IMR-90 (cell line): ENCODE measurements at regions not wholly inside any gene's neighbourhood (a gene's known extent, or its start where the extent isn't known, plus 50 kb on each side); places are given as distances from the start of the nearest gene placed in this dataset.

Source experiments
- ATAC-seq: fragments of 200-7000 bp; cut with Tn5 transposase; 2 replicates; pipeline ENCODE4 v1.9.1; 2020; ENCODE audit warnings: low read depth, mild to moderate bottlenecking, moderate library complexity
- BruUV-seq: library from RNA; stranded (reverse); fragments of 400-500 nt; replicated peaks from 2 replicates; lab custom pipeline; 2021; lab: Mats Ljungman, UMichigan
- CTCF ChIA-PET: fragments of 300-600 bp; formaldehyde crosslinking; extraction: SDS; loops from one replicate; lab custom pipeline; 2021; ENCODE audit warnings: antibody characterized with exemption; lab: Yijun Ruan, JAX
- POLR2A ChIA-PET: fragments of 300-600 bp; sonication (Branson Sonifier 250); formaldehyde crosslinking; loops from one replicate; lab custom pipeline; 2022; ENCODE audit warnings: antibody characterized with exemption; ENCODE audit not compliant: unreplicated experiment; lab: Charles Lee
- DNase-seq: peaks from one replicate; pipeline ENCODE4 v3.0.0; 2013
- H2AFZ ChIP-seq: replicated peaks from 2 replicates; pipeline ENCODE3; 2013; ENCODE audit warnings: low read length, mild to moderate bottlenecking; ENCODE audit not compliant: poor library complexity
- H2AK5ac ChIP-seq: 2 replicates; pipeline ENCODE4 v1.6.1; 2013; ENCODE audit warnings: low read depth, low read length, inconsistent platforms
- H2AK9ac ChIP-seq: replicated peaks from 2 replicates; pipeline ENCODE3; 2013; ENCODE audit warnings: mild to moderate bottlenecking, low read depth, low read length, moderate library complexity; ENCODE audit not compliant: poor library complexity
- H2BK120ac ChIP-seq: 2 replicates; pipeline ENCODE4 v1.6.1; 2013; ENCODE audit warnings: low read depth, low read length, inconsistent platforms
- H2BK15ac ChIP-seq: 3 replicates; pipeline ENCODE4 v1.6.1; 2013; ENCODE audit warnings: low read depth, low read length, inconsistent platforms
- H2BK20ac ChIP-seq: 2 replicates; pipeline ENCODE4 v1.6.1; 2013; ENCODE audit warnings: low read depth, mild to moderate bottlenecking, inconsistent platforms, low read length, moderate library complexity
- H2BK5ac ChIP-seq: 2 replicates; pipeline ENCODE4 v1.6.1; 2013; ENCODE audit warnings: mild to moderate bottlenecking, low read depth, low read length, inconsistent platforms; ENCODE audit not compliant: poor library complexity, severe bottlenecking
- H3K14ac ChIP-seq: replicated peaks from 2 replicates; pipeline ENCODE4 v1.6.1; 2013; ENCODE audit warnings: low read depth, low read length, inconsistent platforms
- H3K18ac ChIP-seq: 2 replicates; pipeline ENCODE4 v1.6.1; 2013; ENCODE audit warnings: low read depth, low read length, control low read depth
- H3K23ac ChIP-seq: 2 replicates; pipeline ENCODE4 v1.6.1; 2013; ENCODE audit warnings: low read depth, low read length, inconsistent platforms
- H3K27ac ChIP-seq: 2 replicates; pipeline ENCODE4 v1.5.1; 2013; ENCODE audit warnings: mild to moderate bottlenecking, control low read depth, low read length; ENCODE audit not compliant: insufficient read depth
- H3K27me3 ChIP-seq: 2 replicates; pipeline ENCODE4 v1.6.1; 2013; ENCODE audit warnings: low read length; ENCODE audit not compliant: control insufficient read depth, insufficient read depth
- H3K36me3 ChIP-seq: 2 replicates; pipeline ENCODE4 v1.6.1; 2013; ENCODE audit warnings: low read length, mixed read lengths; ENCODE audit not compliant: control insufficient read depth, insufficient read depth
- H3K4ac ChIP-seq: 2 replicates; pipeline ENCODE4 v1.6.1; 2013; ENCODE audit warnings: low read depth, low read length, inconsistent platforms
- H3K4me1 ChIP-seq: 2 replicates; pipeline ENCODE4 v1.6.1; 2013; ENCODE audit warnings: low read length, mixed read lengths; ENCODE audit not compliant: control insufficient read depth, insufficient read depth
- H3K4me2 ChIP-seq: 2 replicates; pipeline ENCODE4 v1.6.1; 2013; ENCODE audit warnings: low read depth, mild to moderate bottlenecking, control low read depth, low read length, moderate library complexity
- H3K4me3 ChIP-seq: 2 replicates; pipeline ENCODE4 v1.5.1; 2013; ENCODE audit warnings: low read depth, mild to moderate bottlenecking, control low read depth, low read length, moderate library complexity; ENCODE audit not compliant: insufficient read depth
- H3K56ac ChIP-seq: 2 replicates; pipeline ENCODE4 v1.6.1; 2013; ENCODE audit warnings: low read length, inconsistent platforms; ENCODE audit not compliant: insufficient read depth; ENCODE audit errors: extremely low read depth
- H3K79me1 ChIP-seq, 2 experiments: 2 replicates each; pipeline ENCODE4 v1.6.1; 2013; ENCODE audit warnings: low read length in 2 of 2, inconsistent platforms in 1 of 2, low read depth in 1 of 2
- H3K9ac ChIP-seq: 2 replicates; pipeline ENCODE4 v1.6.1; 2013; ENCODE audit warnings: low read depth, low read length, control low read depth
- H3K9me1 ChIP-seq: 2 replicates; pipeline ENCODE4 v1.6.1; 2013; ENCODE audit warnings: low read length, inconsistent platforms; ENCODE audit not compliant: insufficient read depth
- H3K9me3 ChIP-seq: 2 replicates; pipeline ENCODE4 v1.6.1; 2013; ENCODE audit warnings: low read length; ENCODE audit not compliant: control insufficient read depth, insufficient read depth
- H4K20me1 ChIP-seq: 2 replicates; pipeline ENCODE4 v1.6.1; 2013; ENCODE audit warnings: low read length, inconsistent platforms; ENCODE audit not compliant: insufficient read depth
- H4K5ac ChIP-seq: 2 replicates; pipeline ENCODE4 v1.6.1; 2013; ENCODE audit warnings: mild to moderate bottlenecking, low read depth, low read length, control low read depth
- H4K8ac ChIP-seq, 2 experiments: 2 replicates each; pipeline ENCODE4 v1.6.1; 2013; ENCODE audit warnings: low read depth in 2 of 2, low read length in 2 of 2, control low read depth in 1 of 2, inconsistent platforms in 1 of 2
- H4K91ac ChIP-seq: 2 replicates; pipeline ENCODE4 v1.6.1; 2013; ENCODE audit warnings: low read depth, low read length, inconsistent platforms; ENCODE audit not compliant: insufficient read depth
- BHLHE40 ChIP-seq: fragments of 150-350 bp; IDR thresholded peaks from 2 replicates; pipeline ENCODE4 v1.6.1; 2016; ENCODE audit warnings: mild to moderate bottlenecking, low read depth, low read length
- CEBPB ChIP-seq: IDR thresholded peaks from 2 replicates; pipeline ENCODE4 v1.6.1; 2012; ENCODE audit warnings: low read depth, low read length, improper control_type of control experiment
- CHD1 ChIP-seq: IDR thresholded peaks from 2 replicates; pipeline ENCODE4 v1.6.1; 2012; ENCODE audit warnings: low read depth, low read length, improper control_type of control experiment
- FOS ChIP-seq: fragments of 150-350 bp; IDR thresholded peaks from 2 replicates; pipeline ENCODE4 v1.6.1; 2016; ENCODE audit warnings: low read depth, low read length
- MAFK ChIP-seq: IDR thresholded peaks from 2 replicates; pipeline ENCODE4 v1.6.1; 2012; ENCODE audit warnings: low read depth, low read length, improper control_type of control experiment
- MXI1 ChIP-seq: IDR thresholded peaks from 2 replicates; pipeline ENCODE4 v1.6.1; 2012; ENCODE audit warnings: low read depth, mild to moderate bottlenecking, low read length, moderate library complexity, borderline replicate concordance
- POLR2A ChIP-seq: IDR thresholded peaks from 2 replicates; pipeline ENCODE4 v1.6.1; 2012; ENCODE audit warnings: mild to moderate bottlenecking, low read depth, low read length
- RAD21 ChIP-seq: IDR thresholded peaks from 2 replicates; pipeline ENCODE4 v1.6.1; 2012; ENCODE audit warnings: low read length, improper control_type of control experiment
- RCOR1 ChIP-seq: IDR thresholded peaks from 2 replicates; pipeline ENCODE4 v1.6.1; 2012; ENCODE audit warnings: mild to moderate bottlenecking, low read length, improper control_type of control experiment; ENCODE audit not compliant: insufficient replicate concordance
- RFX5 ChIP-seq: IDR thresholded peaks from 2 replicates; pipeline ENCODE4 v1.8.0; 2012; ENCODE audit warnings: low read depth, mild to moderate bottlenecking, low read length, moderate library complexity
- SMC3 ChIP-seq: fragments of 150-350 bp; IDR thresholded peaks from 2 replicates; pipeline ENCODE4 v1.6.1; 2016; ENCODE audit warnings: low read depth, mild to moderate bottlenecking, antibody characterized with exemption, low read length, moderate library complexity
- WGBS, 2 experiments: methylation state at CpG; one replicate each; pipeline versions ENCODE4 v1.1.5 to v1.1.7; 2013; ENCODE audit warnings: missing lambda C conversion rate in 2 of 2; ENCODE audit not compliant: insufficient read length in 1 of 2; ENCODE audit errors: extremely low coverage in 2 of 2; 5-methylcytosine and 5-hydroxymethylcytosine counted together
- dilution Hi-C: fragments of 300-500 bp; cut with HindIII; formaldehyde crosslinking; loops from one replicate; pipeline ENCODE4 v1.14.3; 2018; ENCODE audit warnings: low sequenced_read_pairs; ENCODE audit not compliant: unreplicated experiment
- in situ Hi-C: fragments of 300-500 bp; cut with MboI; formaldehyde crosslinking; loops from 3 replicates; pipeline ENCODE4 v1.14.3; 2019; ENCODE audit warnings: low sequenced_read_pairs, inconsistent platforms, mixed read lengths
- intact Hi-C: fragments of 100-400 bp; cut with micrococcal nuclease; formaldehyde crosslinking; loops from 2 replicates; pipeline ENCODE4 v1.10.0; 2022
- TF ChIP-seq, protein P1 (sequence below): fragments of 150-350 bp; IDR thresholded peaks from 2 replicates; pipeline ENCODE4 v1.6.1; 2017; ENCODE audit warnings: mild to moderate bottlenecking, antibody characterized with exemption, low read length, low read depth
- TF ChIP-seq, protein P2 (sequence below): conservative IDR thresholded peaks from 2 replicates; pipeline ENCODE4 v1.5.1; 2012; ENCODE audit warnings: mild to moderate bottlenecking, low read depth, low read length, improper control_type of control experiment

DNA sequence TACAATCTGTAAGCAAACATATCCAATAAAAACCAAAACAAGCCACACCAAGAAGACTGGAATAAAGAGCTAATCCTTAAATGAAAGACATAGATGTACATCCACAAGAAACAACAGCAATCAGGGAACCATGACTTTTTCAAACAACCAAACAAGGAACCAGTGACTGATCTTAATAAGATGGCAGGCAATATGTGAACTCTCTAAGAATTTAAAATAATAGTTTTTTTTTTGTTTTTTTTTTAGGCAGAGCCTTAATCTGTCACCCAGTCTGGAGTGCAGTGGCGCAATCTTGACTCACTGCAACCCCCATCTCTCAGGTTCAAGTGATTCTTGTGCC is 52.9 kb upstream of the CAPRIN2 start:
- no peak overlapping the region for H3K56ac ChIP-seq
- no peak overlapping the region for H3K9ac ChIP-seq
- no peak overlapping the region for H2AK5ac ChIP-seq
- intact Hi-C loops (loop anchor here (1.0 to 10.0 kb wide), 5 partner anchors 523 to 1500 kb away; no protein-coding TSS in a partner anchor), dilution Hi-C loops (no loop called here), in situ Hi-C loops (loop anchor here (25.0 kb wide), 2 partner anchors 495 to 1295 kb away; no protein-coding TSS in a partner anchor)
- H3K14ac ChIP-seq: no peak overlapping the region
- H3K9me3 ChIP-seq: no peaks in the 10 kb centered on the region
- no peaks in the 10 kb centered on the region for H3K27me3 ChIP-seq
- H3K4me3 ChIP-seq: no peak overlapping the region
- no peak overlapping the region for H4K8ac ChIP-seq
- H3K9me1 ChIP-seq: no peaks in the 10 kb centered on the region
- peaks cover 3% of the 10 kb centered on the region; the same call in 1 of the 2 replicates for H3K4me1 ChIP-seq
- no peak overlapping the region for H2BK120ac ChIP-seq
- TF ChIP-seq RCOR1 (no peak), FOS (no peak), BHLHE40 (no peak), RAD21 (no peak), CEBPB (no peak), POLR2A (no peak), MXI1 (no peak), CHD1 (no peak), SMC3 (no peak), MAFK (no peak), RFX5 (no peak)
- TF ChIP-seq, protein P1, sequence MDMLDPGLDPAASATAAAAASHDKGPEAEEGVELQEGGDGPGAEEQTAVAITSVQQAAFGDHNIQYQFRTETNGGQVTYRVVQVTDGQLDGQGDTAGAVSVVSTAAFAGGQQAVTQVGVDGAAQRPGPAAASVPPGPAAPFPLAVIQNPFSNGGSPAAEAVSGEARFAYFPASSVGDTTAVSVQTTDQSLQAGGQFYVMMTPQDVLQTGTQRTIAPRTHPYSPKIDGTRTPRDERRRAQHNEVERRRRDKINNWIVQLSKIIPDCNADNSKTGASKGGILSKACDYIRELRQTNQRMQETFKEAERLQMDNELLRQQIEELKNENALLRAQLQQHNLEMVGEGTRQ: no peak
- TF ChIP-seq, protein P2, sequence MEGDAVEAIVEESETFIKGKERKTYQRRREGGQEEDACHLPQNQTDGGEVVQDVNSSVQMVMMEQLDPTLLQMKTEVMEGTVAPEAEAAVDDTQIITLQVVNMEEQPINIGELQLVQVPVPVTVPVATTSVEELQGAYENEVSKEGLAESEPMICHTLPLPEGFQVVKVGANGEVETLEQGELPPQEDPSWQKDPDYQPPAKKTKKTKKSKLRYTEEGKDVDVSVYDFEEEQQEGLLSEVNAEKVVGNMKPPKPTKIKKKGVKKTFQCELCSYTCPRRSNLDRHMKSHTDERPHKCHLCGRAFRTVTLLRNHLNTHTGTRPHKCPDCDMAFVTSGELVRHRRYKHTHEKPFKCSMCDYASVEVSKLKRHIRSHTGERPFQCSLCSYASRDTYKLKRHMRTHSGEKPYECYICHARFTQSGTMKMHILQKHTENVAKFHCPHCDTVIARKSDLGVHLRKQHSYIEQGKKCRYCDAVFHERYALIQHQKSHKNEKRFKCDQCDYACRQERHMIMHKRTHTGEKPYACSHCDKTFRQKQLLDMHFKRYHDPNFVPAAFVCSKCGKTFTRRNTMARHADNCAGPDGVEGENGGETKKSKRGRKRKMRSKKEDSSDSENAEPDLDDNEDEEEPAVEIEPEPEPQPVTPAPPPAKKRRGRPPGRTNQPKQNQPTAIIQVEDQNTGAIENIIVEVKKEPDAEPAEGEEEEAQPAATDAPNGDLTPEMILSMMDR: no peak
- H3K36me3 ChIP-seq: no peaks in the 10 kb centered on the region
- H4K20me1 ChIP-seq: no peaks in the 10 kb centered on the region
- no peak overlapping the region for H3K4ac ChIP-seq
- DNase-seq: no peak
- no peak overlapping the region for H3K4me2 ChIP-seq
- no TSS peak for BruUV-seq
- no peak overlapping the region for H2AFZ ChIP-seq
- no peak overlapping the region for H3K23ac ChIP-seq
- H3K79me1 ChIP-seq: no peaks in the 10 kb centered on the region
- no peak overlapping the region for H2BK15ac ChIP-seq
- no peak overlapping the region for H4K5ac ChIP-seq
- H2BK5ac ChIP-seq: no peak overlapping the region
- CTCF ChIA-PET: interaction anchor here (0.7 kb wide), 1 partner anchor 34 kb away, joined by 3 read pairs; no protein-coding TSS in a partner anchor
- no peak overlapping the region for H3K18ac ChIP-seq
- POLR2A ChIA-PET: no interaction called here
- no peak overlapping the region for H3K27ac ChIP-seq
- no peak for ATAC-seq
- WGBS, 2 experiments: no CpG with 5 or more reads among the region's 1 CpG
- H2BK20ac ChIP-seq: no peak overlapping the region
- no peak overlapping the region for H4K91ac ChIP-seq
- no peak overlapping the region for H2AK9ac ChIP-seq
